ENCODE measurements at regions not wholly inside any gene's neighbourhood (a gene's known extent, or its start where the extent isn't known, plus 50 kb on each side); places are given as distances from the start of the nearest gene placed in this dataset.

GRCh38 chr3:20288050-20288449 is 102.0 kb upstream of the SGO1 start:
- TF ChIP-seq EZH2 (IDR thresholded peaks at IDR 0.05; ENCODE audit: low read depth, unreplicated experiment) (no peak), EZH2phosphoT487 (IDR thresholded peaks at IDR 0.05; ENCODE audit: unreplicated experiment) (no peak), CTCF (conservative IDR thresholded peaks at IDR 0.05; ENCODE audit: low read depth in 2 of 2) (no peak)
